ENCODE measurements at regions not wholly inside any gene's neighbourhood (a gene's known extent, or its start where the extent isn't known, plus 50 kb on each side); places are given as distances from the start of the nearest gene placed in this dataset.

GRCh38 chr11:87462171-87462570 is 424.4 kb downstream of the TMEM135 start:
- CTCF ChIA-PET = no interaction called here
- Histone ChIP-seq H3K4me2 (ENCODE audit: low read length) (no peak overlapping the region), H3K27me3 (ENCODE audit: insufficient read depth, low read length) (peaks cover 24% of the 10 kb centered on the region), H3K9ac (ENCODE audit: low read length) (no peak overlapping the region), H3K79me2 (ENCODE audit: insufficient read depth, low read length) (no peaks in the 10 kb centered on the region), H3K4me1 (ENCODE audit: control insufficient read depth in 1 of 2, insufficient read depth in 2 of 2, low read length in 2 of 2) (no peaks in the 10 kb centered on the region), H4K20me1 (ENCODE audit: insufficient read depth) (no peaks in the 10 kb centered on the region), H2AFZ (ENCODE audit: low read depth, low read length, poor library complexity, severe bottlenecking) (no peak overlapping the region), H3K4me3 (replicated peaks in 1 of 2; ENCODE audit: low read depth in 1 of 2, low read length in 2 of 2) (no peak overlapping the region), H3K9me2 (ENCODE audit: insufficient read depth) (no peaks in the 10 kb centered on the region), H3K36me3 (ENCODE audit: control insufficient read depth in 1 of 2, insufficient read depth in 2 of 2, low read length in 2 of 2) (no peaks in the 10 kb centered on the region), H3K9me3 (ENCODE audit: control insufficient read depth in 1 of 2, insufficient read depth in 1 of 2, low read depth in 1 of 2, low read length in 2 of 2) (no peaks in the 10 kb centered on the region), H3K27ac (ENCODE audit: low read depth, low read length) (no peak overlapping the region)
- intact Hi-C loops (cut with micrococcal nuclease) = loop anchor here (2.0 kb wide), 2 partner anchors 1083 to 1425 kb away; no protein-coding TSS in a partner anchor
- no TSS peak for BruUV-seq (replicated peaks)
- DNase-seq (ENCODE audit: low read depth, low spot score) (no peak), ATAC-seq (no peak)
- POLR2A ChIA-PET = no interaction called here
- TF ChIP-seq ZFX (IDR thresholded peaks at IDR 0.05) (no peak), RAD21 (IDR thresholded peaks at IDR 0.05; ENCODE audit: low read depth) (no peak), CBX3 (IDR thresholded peaks at IDR 0.05; ENCODE audit: low read depth) (no peak), ZNF274 (IDR thresholded peaks at IDR 0.05; ENCODE audit: low read depth, low read length) (no peak), JUND (IDR thresholded peaks at IDR 0.05) (no peak), FOSL1 (IDR thresholded peaks at IDR 0.05; ENCODE audit: low read depth) (no peak), YY1 (IDR thresholded peaks at IDR 0.05; ENCODE audit: extremely low read depth, insufficient replicate concordance, low read depth, low read length) (no peak), ELF1 (IDR thresholded peaks at IDR 0.05; ENCODE audit: borderline replicate concordance, low read depth) (no peak), REST (IDR thresholded peaks at IDR 0.05; ENCODE audit: low read depth) (no peak), ATF3 (IDR thresholded peaks at IDR 0.05) (no peak), CTCF (IDR thresholded peaks at IDR 0.05 in 2 of 3, conservative IDR thresholded peaks at IDR 0.05 in 1 of 3; ENCODE audit: borderline replicate concordance in 1 of 3, insufficient read depth in 1 of 3, low read depth in 2 of 3, low read length in 2 of 3) (no peak), EGR1 (IDR thresholded peaks at IDR 0.05; ENCODE audit: low read depth) (no peak), MAX (IDR thresholded peaks at IDR 0.05) (no peak), EZH2phosphoT487 (IDR thresholded peaks at IDR 0.05; ENCODE audit: borderline replicate concordance) (no peak), TCF7L2 (IDR thresholded peaks at IDR 0.05; ENCODE audit: borderline replicate concordance, extremely low read depth, insufficient read depth, insufficient read length) (no peak), SP1 (IDR thresholded peaks at IDR 0.05; ENCODE audit: low read depth) (no peak), SIN3A (IDR thresholded peaks at IDR 0.05; ENCODE audit: low read depth) (no peak)
- RAD21 ChIA-PET (ENCODE audit: low non-redundant PET in 1 of 2, low total read pairs in 2 of 2, uncharacterized antibody in 2 of 2, unreplicated experiment in 2 of 2) = no interaction called here

Measured in HCT116 (cell line).